Esophagus muscularis mucosa (tissue), 4 donors: ENCODE measurements at regions not wholly inside any gene's neighbourhood (a gene's known extent, or its start where the extent isn't known, plus 50 kb on each side); places are given as distances from the start of the nearest gene placed in this dataset.

Source experiments
- CTCF ChIP-seq, 3 experiments: fragments of 200-600 bp in 2 of 3; fragments of 450-650 bp in 1 of 3; sonication (generic) in 2 of 3; IDR thresholded peaks; one replicate each; pipeline ENCODE4 v1.5.1; 2017 to 2019; ENCODE audit warnings: antibody characterized with exemption in 3 of 3, mild to moderate bottlenecking in 2 of 3, moderate library complexity in 1 of 3
- EP300 ChIP-seq: sonication (generic); formaldehyde crosslinking; IDR thresholded peaks from one replicate; pipeline ENCODE4 v1.6.1; 2017; ENCODE audit warnings: antibody characterized with exemption
- POLR2A ChIP-seq: fragments of 450-650 bp; IDR thresholded peaks from one replicate; pipeline ENCODE4 v1.6.1; 2017; ENCODE audit warnings: antibody characterized with exemption, moderate library complexity, mild to moderate bottlenecking, low read depth

GRCh38 chr1:228964178-228965089 lies 229.2 kb downstream of the RHOU start:
- TF ChIP-seq CTCF (IDR thresholded peaks at IDR 0.05) = no peak
- no peak for TF ChIP-seq EP300
- TF ChIP-seq POLR2A = no peak
